ENCODE measurements at regions not wholly inside any gene's neighbourhood (a gene's known extent, or its start where the extent isn't known, plus 50 kb on each side); places are given as distances from the start of the nearest gene placed in this dataset.
"Not testable (repeated sequence)": the region's sequence is repeated elsewhere in the genome, so short reads cannot be mapped to it uniquely, and the experiment has no call there.

- Histone ChIP-seq H3K4me3 (ENCODE audit: low read length) (no peak overlapping the region), H3K27me3 (ENCODE audit: control insufficient read depth, insufficient read depth, low read length) (peaks cover 3% of the 10 kb centered on the region), H3K27ac (ENCODE audit: low read length) (no peak overlapping the region), H3K9me3 (replicated peaks; ENCODE audit: control insufficient read depth, low read depth, low read length) (no peaks in the 10 kb centered on the region), H3K4me1 (ENCODE audit: control insufficient read depth, insufficient read depth, low read length) (no peaks in the 10 kb centered on the region), H3K36me3 (ENCODE audit: control insufficient read depth, insufficient read depth, low read length) (no peaks in the 10 kb centered on the region)
- 24% methylated on average over 2 of the region's 2 CpGs for WGBS (ENCODE audit: insufficient coverage)
- DNase-seq = peak; percentile 45
These were observed 431.0 kb downstream of the SMARCA1 start for GRCh38 chrX:129092242-129092641.

GRCh38 chrX:129091097-129091496 lies 432.2 kb downstream of the SMARCA1 start:
- peaks cover 3% of the 10 kb centered on the region for H3K27me3 ChIP-seq (ENCODE audit: control insufficient read depth, insufficient read depth, low read length)
- WGBS (ENCODE audit: insufficient coverage) = 44% methylated on average over 2 of the region's 2 CpGs

GRCh38 chrX:129086802-129087201 lies 436.5 kb downstream of the SMARCA1 start:
- Histone ChIP-seq H3K4me1 (ENCODE audit: control insufficient read depth, insufficient read depth, low read length) (no peaks in the 10 kb centered on the region), H3K36me3 (ENCODE audit: control insufficient read depth, insufficient read depth, low read length) (no peaks in the 10 kb centered on the region), H3K27me3 (ENCODE audit: control insufficient read depth, insufficient read depth, low read length) (peaks cover 3% of the 10 kb centered on the region), H3K4me3 (ENCODE audit: low read length) (no peak overlapping the region), H3K9me3 (replicated peaks; ENCODE audit: control insufficient read depth, low read depth, low read length) (no peaks in the 10 kb centered on the region), H3K27ac (ENCODE audit: low read length) (no peak overlapping the region)
- WGBS (ENCODE audit: insufficient coverage) = 81% methylated on average over 7 of the region's 7 CpGs
- no peak for DNase-seq

More at GRCh38 chrX:129091097-129091496, 432.2 kb downstream of the SMARCA1 start:
- H3K9me3 ChIP-seq (replicated peaks; ENCODE audit: control insufficient read depth, low read depth, low read length) = no peaks in the 10 kb centered on the region
- no peaks in the 10 kb centered on the region for H3K4me1 ChIP-seq (ENCODE audit: control insufficient read depth, insufficient read depth, low read length)
- no peak overlapping the region for H3K4me3 ChIP-seq (ENCODE audit: low read length)
- no peak overlapping the region for H3K27ac ChIP-seq (ENCODE audit: low read length)
- peak; percentile 12 for DNase-seq
- H3K36me3 ChIP-seq (ENCODE audit: control insufficient read depth, insufficient read depth, low read length) = no peaks in the 10 kb centered on the region

- no CpG with 5 or more reads among the region's 3 CpGs for WGBS (ENCODE audit: insufficient coverage)
- not testable (repeated sequence) for H3K36me3 ChIP-seq (ENCODE audit: control insufficient read depth, insufficient read depth, low read length)
These were observed 439.0 kb downstream of the SMARCA1 start for GRCh38 chrX:129084291-129084690.

GRCh38 chrX:129077424-129078170 lies 445.7 kb downstream of the SMARCA1 start:
- peak; percentile 79 for DNase-seq
- no peaks in the 10 kb centered on the region for H3K4me1 ChIP-seq (ENCODE audit: control insufficient read depth, insufficient read depth, low read length)
- H3K36me3 ChIP-seq (ENCODE audit: control insufficient read depth, insufficient read depth, low read length) = no peaks in the 10 kb centered on the region
- no peak overlapping the region for H3K4me3 ChIP-seq (ENCODE audit: low read length)
- peak overlapping the region; percentile 37 for H3K27ac ChIP-seq (ENCODE audit: low read length)
- WGBS (ENCODE audit: insufficient coverage) = no CpG with 5 or more reads among the region's 3 CpGs
- H3K27me3 ChIP-seq (ENCODE audit: control insufficient read depth, insufficient read depth, low read length) = no peaks in the 10 kb centered on the region
- peaks cover 3% of the 10 kb centered on the region for H3K9me3 ChIP-seq (replicated peaks; ENCODE audit: control insufficient read depth, low read depth, low read length)

More at GRCh38 chrX:129084291-129084690, 439.0 kb downstream of the SMARCA1 start:
- not testable (repeated sequence) for H3K4me3 ChIP-seq (ENCODE audit: low read length); H3K27ac ChIP-seq (ENCODE audit: low read length); DNase-seq; H3K4me1 ChIP-seq (ENCODE audit: control insufficient read depth, insufficient read depth, low read length); H3K9me3 ChIP-seq (replicated peaks; ENCODE audit: control insufficient read depth, low read depth, low read length); H3K27me3 ChIP-seq (ENCODE audit: control insufficient read depth, insufficient read depth, low read length)

- Histone ChIP-seq H3K9me3 (replicated peaks; ENCODE audit: control insufficient read depth, low read depth, low read length) (no peaks in the 10 kb centered on the region), H3K27ac (ENCODE audit: low read length) (no peak overlapping the region), H3K4me3 (ENCODE audit: low read length) (no peak overlapping the region), H3K4me1 (ENCODE audit: control insufficient read depth, insufficient read depth, low read length) (no peaks in the 10 kb centered on the region), H3K27me3 (ENCODE audit: control insufficient read depth, insufficient read depth, low read length) (peaks cover 2% of the 10 kb centered on the region), H3K36me3 (ENCODE audit: control insufficient read depth, insufficient read depth, low read length) (no peaks in the 10 kb centered on the region)
- no peak for DNase-seq
- WGBS (ENCODE audit: insufficient coverage) = no CpG with 5 or more reads among the region's 2 CpGs
These were observed 451.9 kb downstream of the SMARCA1 start for GRCh38 chrX:129071390-129071789.

- Histone ChIP-seq H3K9me3 (replicated peaks; ENCODE audit: control insufficient read depth, low read depth, low read length) (no peaks in the 10 kb centered on the region), H3K4me1 (ENCODE audit: control insufficient read depth, insufficient read depth, low read length) (no peaks in the 10 kb centered on the region), H3K27ac (ENCODE audit: low read length) (no peak overlapping the region), H3K27me3 (ENCODE audit: control insufficient read depth, insufficient read depth, low read length) (no peaks in the 10 kb centered on the region), H3K36me3 (ENCODE audit: control insufficient read depth, insufficient read depth, low read length) (no peaks in the 10 kb centered on the region), H3K4me3 (ENCODE audit: low read length) (no peak overlapping the region)
- no peak for DNase-seq
- WGBS (ENCODE audit: insufficient coverage) = no CpG with 5 or more reads among the region's 1 CpG
These were observed 457.4 kb downstream of the SMARCA1 start for GRCh38 chrX:129065895-129066294.

GRCh38 chrX:129058405-129058804 lies 464.9 kb downstream of the SMARCA1 start:
- H3K27ac ChIP-seq (ENCODE audit: low read length) = no peak overlapping the region
- no peaks in the 10 kb centered on the region for H3K36me3 ChIP-seq (ENCODE audit: control insufficient read depth, insufficient read depth, low read length)
- no peaks in the 10 kb centered on the region for H3K4me1 ChIP-seq (ENCODE audit: control insufficient read depth, insufficient read depth, low read length)
- no peaks in the 10 kb centered on the region for H3K27me3 ChIP-seq (ENCODE audit: control insufficient read depth, insufficient read depth, low read length)
- no peak for DNase-seq
- H3K4me3 ChIP-seq (ENCODE audit: low read length) = no peak overlapping the region
- WGBS (ENCODE audit: insufficient coverage) = 80% methylated on average over 1 of the region's 1 CpG
- H3K9me3 ChIP-seq (replicated peaks; ENCODE audit: control insufficient read depth, low read depth, low read length) = no peaks in the 10 kb centered on the region

- Histone ChIP-seq H3K9me3 (replicated peaks; ENCODE audit: control insufficient read depth, low read depth, low read length) (peaks cover 3% of the 10 kb centered on the region), H3K4me3 (ENCODE audit: low read length) (no peak overlapping the region)
- WGBS (ENCODE audit: insufficient coverage) = 94% methylated on average over 5 of the region's 11 CpGs
These were observed 480.2 kb downstream of the SMARCA1 start for GRCh38 chrX:129043138-129043537.

GRCh38 chrX:129041319-129041718 lies 482.0 kb downstream of the SMARCA1 start:
- Histone ChIP-seq H3K27me3 (ENCODE audit: control insufficient read depth, insufficient read depth, low read length) (peaks cover 3% of the 10 kb centered on the region), H3K4me1 (ENCODE audit: control insufficient read depth, insufficient read depth, low read length) (no peaks in the 10 kb centered on the region), H3K27ac (ENCODE audit: low read length) (no peak overlapping the region)

More at GRCh38 chrX:129043138-129043537, 480.2 kb downstream of the SMARCA1 start:
- Histone ChIP-seq H3K27ac (ENCODE audit: low read length) (no peak overlapping the region), H3K27me3 (ENCODE audit: control insufficient read depth, insufficient read depth, low read length) (peaks cover 3% of the 10 kb centered on the region), H3K36me3 (ENCODE audit: control insufficient read depth, insufficient read depth, low read length) (no peaks in the 10 kb centered on the region), H3K4me1 (ENCODE audit: control insufficient read depth, insufficient read depth, low read length) (no peaks in the 10 kb centered on the region)
- DNase-seq = no peak

More at GRCh38 chrX:129041319-129041718, 482.0 kb downstream of the SMARCA1 start:
- no peak overlapping the region for H3K4me3 ChIP-seq (ENCODE audit: low read length)
- H3K36me3 ChIP-seq (ENCODE audit: control insufficient read depth, insufficient read depth, low read length) = no peaks in the 10 kb centered on the region
- 83% methylated on average over 4 of the region's 5 CpGs for WGBS (ENCODE audit: insufficient coverage)
- no peak for DNase-seq
- H3K9me3 ChIP-seq (replicated peaks; ENCODE audit: control insufficient read depth, low read depth, low read length) = peaks cover 3% of the 10 kb centered on the region
